K562 (cell line): ENCODE measurements at regions not wholly inside any gene's neighbourhood (a gene's known extent, or its start where the extent isn't known, plus 50 kb on each side); places are given as distances from the start of the nearest gene placed in this dataset.

Source experiments
- ATAC-seq: fragments of 200-7000 bp; cut with Tn5 transposase; 3 replicates; pipeline ENCODE4 v1.9.1; 2020; ENCODE audit warnings: moderate library complexity
- BruUV-seq: library from RNA; stranded (reverse); fragments of 400-500 nt; replicated peaks from 2 replicates; lab custom pipeline; 2021; lab: Mats Ljungman, UMichigan
- CTCF ChIA-PET: fragments of 300-600 bp; formaldehyde crosslinking; extraction: SDS; loops from one replicate; lab custom pipeline; 2021; ENCODE audit warnings: low intra/inter-chr PET ratio; lab: Yijun Ruan, JAX
- POLR2A ChIA-PET: fragments of 300-600, 350-650 bp; sonication (Branson Sonifier 250); formaldehyde crosslinking; extraction: SDS; loops from one replicate; lab custom pipeline; 2021; ENCODE audit warnings: antibody characterized with exemption, inconsistent platforms; lab: Yijun Ruan, JAX
- DNase-seq, 4 experiments: peaks; one replicate each; pipeline versions ENCODE4 v3.0.0 to v3.0.0-alpha.2; 2011 to 2018; ENCODE audit warnings: low spot score in 3 of 4, mixed read lengths in 3 of 4; ENCODE audit errors: extremely low read depth in 1 of 4
- FAIRE-seq: peaks from 2 replicates; lab custom pipeline; 2011; peaks lifted over from hg19 to GRCh38; lab: Jason Lieb, UNC
- H2AFZ ChIP-seq: 2 replicates; pipeline ENCODE4 v1.6.0; 2011; ENCODE audit warnings: low read depth, low read length, control low read depth, inconsistent platforms
- H3K27ac ChIP-seq: fragments of 200-600 bp; 3 replicates; pipeline ENCODE4 v1.8.0; 2011; ENCODE audit warnings: low read depth, mild to moderate bottlenecking, control low read depth, inconsistent platforms, low read length, moderate library complexity, mixed read lengths; ENCODE audit errors: extremely low read depth
- H3K27me3 ChIP-seq, 2 experiments: fragments of 300-600 bp in 1 of 2; 2 replicates in 1 of 2; 3 replicates in 1 of 2; pipeline versions ENCODE4 v1.6.0 to v1.8.0; 2011; ENCODE audit warnings: inconsistent platforms in 2 of 2, low read length in 2 of 2, mild to moderate bottlenecking in 1 of 2, mixed read lengths in 1 of 2, moderate library complexity in 1 of 2; ENCODE audit not compliant: control insufficient read depth in 2 of 2, insufficient read depth in 2 of 2
- H3K36me3 ChIP-seq: fragments of 300-600 bp; 3 replicates; pipeline ENCODE4 v1.8.0; 2011; ENCODE audit warnings: mild to moderate bottlenecking, low read length, inconsistent platforms; ENCODE audit not compliant: control insufficient read depth, insufficient read depth
- H3K4me1 ChIP-seq, 2 experiments: fragments of 200-600 bp in 1 of 2; replicated peaks in 1 of 2; 2 replicates in 1 of 2; 3 replicates in 1 of 2; pipeline versions ENCODE4 v1.5.1 to v1.8.0; 2011; ENCODE audit warnings: inconsistent platforms in 2 of 2, low read length in 2 of 2, mild to moderate bottlenecking in 1 of 2, mixed read lengths in 1 of 2, moderate library complexity in 1 of 2; ENCODE audit not compliant: control insufficient read depth in 2 of 2, insufficient read depth in 2 of 2
- H3K4me2 ChIP-seq: 2 replicates; pipeline ENCODE4 v1.6.1; 2011; ENCODE audit warnings: low read length, control low read depth, inconsistent platforms, mixed read lengths; ENCODE audit not compliant: insufficient read depth
- H3K4me3 ChIP-seq: fragments of 200-600 bp; sonication (generic), shearing (Covaris generic); 2 replicates; pipeline ENCODE4 v1.5.1; 2016; ENCODE audit warnings: control low read depth, inconsistent platforms
- H3K79me2 ChIP-seq: fragments of 200-600 bp; 3 replicates; pipeline ENCODE4 v1.8.0; 2011; ENCODE audit warnings: low read length, inconsistent platforms; ENCODE audit not compliant: control insufficient read depth, insufficient read depth
- H3K9ac ChIP-seq, 2 experiments: 2 replicates each; pipeline versions ENCODE4 v1.6.0 to v1.6.1; 2011; ENCODE audit warnings: low read depth in 2 of 2, low read length in 2 of 2, control low read depth in 1 of 2, inconsistent platforms in 1 of 2, mild to moderate bottlenecking in 1 of 2, mixed read lengths in 1 of 2; ENCODE audit not compliant: insufficient read depth in 1 of 2
- H3K9me1 ChIP-seq: one replicate; pipeline ENCODE4 v1.6.0; 2011; ENCODE audit warnings: inconsistent platforms, mild to moderate bottlenecking, low read length, moderate library complexity; ENCODE audit not compliant: control insufficient read depth, insufficient read depth
- H3K9me3 ChIP-seq: replicated peaks from 2 replicates; pipeline ENCODE4 v1.5.1; 2011; ENCODE audit warnings: low read depth, low read length, inconsistent platforms; ENCODE audit not compliant: control insufficient read depth, insufficient read depth
- H4K20me1 ChIP-seq: replicated peaks from 2 replicates; pipeline ENCODE4 v1.6.1; 2011; ENCODE audit warnings: low read length, inconsistent platforms, mixed read lengths; ENCODE audit not compliant: control insufficient read depth, insufficient read depth
- CBFB ChIP-seq: sonication (generic); formaldehyde crosslinking; IDR thresholded peaks from 2 replicates; pipeline ENCODE4 v1.4.0; 2020; ENCODE audit warnings: mild to moderate bottlenecking, missing genetic modification reagents
- E2F3 ChIP-seq: fragments of 250-450 bp; sonication (Bioruptor Pico); IDR thresholded peaks from 2 replicates; pipeline ENCODE4 v1.4.0; 2020; ENCODE audit warnings: mild to moderate bottlenecking
- MEF2A ChIP-seq: IDR thresholded peaks from 2 replicates; pipeline ENCODE4 v1.6.1; 2011; ENCODE audit warnings: low read depth, mild to moderate bottlenecking, low read length, moderate library complexity; ENCODE audit not compliant: control insufficient read depth
- MYBL2 ChIP-seq, 2 experiments: fragments of 450-650 bp in 1 of 2; sonication (generic) in 1 of 2; formaldehyde crosslinking in 1 of 2; IDR thresholded peaks; 2 replicates each; pipeline versions ENCODE4 v1.6.1 to v1.8.1; 2017 to 2022; ENCODE audit warnings: borderline replicate concordance in 1 of 2, inconsistent platforms in 1 of 2, low read depth in 1 of 2, mild to moderate bottlenecking in 1 of 2, missing genetic modification reagents in 1 of 2, moderate library complexity in 1 of 2
- PTTG1 ChIP-seq: fragments of 450-650 bp; IDR thresholded peaks from 2 replicates; pipeline ENCODE4 v1.6.1; 2016; ENCODE audit warnings: low read depth, mild to moderate bottlenecking, missing genetic modification characterization, missing compliant biosample characterization
- ZNF212 ChIP-seq: fragments of 450-650 bp; formaldehyde crosslinking; IDR thresholded peaks from 2 replicates; pipeline ENCODE4 v1.4.0; 2020; ENCODE audit warnings: mild to moderate bottlenecking
- WGBS: fragments of 100-300 bp; shearing (Covaris generic); methylation state at CpG from one replicate; pipeline ENCODE4 v1.1.6; 2016; ENCODE audit warnings: low coverage, mixed read lengths; ENCODE audit not compliant: insufficient coverage; ENCODE audit errors: missing lambda C conversion rate; 5-methylcytosine and 5-hydroxymethylcytosine counted together
- in situ Hi-C: fragments of 300-500 bp; cut with MboI; formaldehyde crosslinking; loops from 4 replicates; pipeline ENCODE4 v1.15.0; 2018; ENCODE audit warnings: inconsistent platforms, mixed read lengths
- intact Hi-C: fragments of 100-400 bp; cut with micrococcal nuclease; formaldehyde crosslinking; loops from 2 replicates; pipeline ENCODE4 v1.14.2; 2022
- TF ChIP-seq, protein P1 (sequence below): sonication (generic); formaldehyde crosslinking; IDR thresholded peaks from 2 replicates; pipeline ENCODE4 v1.8.1; 2023; ENCODE audit warnings: mild to moderate bottlenecking, missing genetic modification reagents, moderate library complexity

DNA sequence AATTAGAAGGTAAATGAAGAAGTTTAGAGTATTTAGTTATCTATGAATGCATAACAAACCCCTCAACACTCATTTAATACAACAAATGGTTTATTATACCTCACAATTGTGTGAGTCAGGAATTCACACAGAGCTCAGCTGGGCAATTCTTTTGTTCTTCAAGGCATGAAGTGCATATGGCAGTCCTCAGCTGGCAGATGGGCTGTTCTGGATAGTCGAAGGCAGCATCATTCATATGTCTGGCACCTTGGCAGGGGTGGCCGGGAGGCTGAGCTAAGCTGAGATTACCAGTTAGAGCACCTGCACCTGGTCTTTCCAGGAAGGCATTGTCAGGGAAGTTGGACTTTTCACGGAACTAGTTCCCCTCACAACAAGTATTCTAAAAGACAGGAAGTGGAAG, 286.2 kb upstream of the DUSP10 start:
- FAIRE-seq (no peak), ATAC-seq (no peak), DNase-seq (no peak)
- Histone ChIP-seq H3K27me3 (0 out of 5 replicates have a peak, but pooled peaks cover 0 to 4% of the 10 kb centered on the region in 2 experiments), H3K27ac (no peak overlapping the region), H3K4me3 (no peak overlapping the region), H3K9me1 (no peaks in the 10 kb centered on the region), H3K4me1 (no peaks in the 10 kb centered on the region), H3K9me3 (no peaks in the 10 kb centered on the region), H4K20me1 (no peaks in the 10 kb centered on the region), H3K9ac (no peak overlapping the region), H2AFZ (no peak overlapping the region), H3K4me2 (no peak overlapping the region), H3K36me3 (no peaks in the 10 kb centered on the region), H3K79me2 (no peaks in the 10 kb centered on the region)
- 0% methylated on average over 3 of the region's 3 CpGs for WGBS
- in situ Hi-C loops = no loop called here
- BruUV-seq = no TSS peak
- ChIA-PET POLR2A (no interaction called here), CTCF (no interaction called here)
- TF ChIP-seq PTTG1 (tag) (no peak), MYBL2 (IDR thresholded peaks at IDR 0.05; ENCODE audit: low read depth) (no peak), MYBL2 (CRISPR knock-in tag; IDR thresholded peaks at IDR 0.05; ENCODE audit: borderline replicate concordance) (no peak), CBFB (CRISPR knock-in tag) (no peak), E2F3 (no peak), MEF2A (no peak), ZNF212 (CRISPR knock-in tag) (no peak)
- TF ChIP-seq, protein P1, sequence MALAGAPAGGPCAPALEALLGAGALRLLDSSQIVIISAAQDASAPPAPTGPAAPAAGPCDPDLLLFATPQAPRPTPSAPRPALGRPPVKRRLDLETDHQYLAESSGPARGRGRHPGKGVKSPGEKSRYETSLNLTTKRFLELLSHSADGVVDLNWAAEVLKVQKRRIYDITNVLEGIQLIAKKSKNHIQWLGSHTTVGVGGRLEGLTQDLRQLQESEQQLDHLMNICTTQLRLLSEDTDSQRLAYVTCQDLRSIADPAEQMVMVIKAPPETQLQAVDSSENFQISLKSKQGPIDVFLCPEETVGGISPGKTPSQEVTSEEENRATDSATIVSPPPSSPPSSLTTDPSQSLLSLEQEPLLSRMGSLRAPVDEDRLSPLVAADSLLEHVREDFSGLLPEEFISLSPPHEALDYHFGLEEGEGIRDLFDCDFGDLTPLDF = no peak
- intact Hi-C loops = no loop called here
